ENCODE measurements at regions not wholly inside any gene's neighbourhood (a gene's known extent, or its start where the extent isn't known, plus 50 kb on each side); places are given as distances from the start of the nearest gene placed in this dataset.

GRCh38 chr7:138208864-138209263 lies 132.6 kb downstream of the AKR1D1 start:
- TF ChIP-seq EZH2 (IDR thresholded peaks at IDR 0.05; ENCODE audit: insufficient read depth, poor library complexity, severe bottlenecking) = no peak
- TF ChIP-seq EZH2phosphoT487 (IDR thresholded peaks at IDR 0.05; ENCODE audit: insufficient read depth, low read depth) = no peak
